WTC11 (cell line): ENCODE measurements at regions not wholly inside any gene's neighbourhood (a gene's known extent, or its start where the extent isn't known, plus 50 kb on each side); places are given as distances from the start of the nearest gene placed in this dataset.

Experiments used
- CREM ChIP-seq: sonication (generic); formaldehyde crosslinking; IDR thresholded peaks from 2 replicates; pipeline ENCODE4 v1.8.1; 2022; ENCODE audit warnings: mild to moderate bottlenecking, missing genetic modification reagents, moderate library complexity
- ETV6 ChIP-seq: sonication (generic); formaldehyde crosslinking; IDR thresholded peaks from 2 replicates; pipeline ENCODE4 v1.8.1; 2022; ENCODE audit warnings: mild to moderate bottlenecking, missing genetic modification reagents
- SP1 ChIP-seq: sonication (generic); formaldehyde crosslinking; conservative IDR thresholded peaks from 2 replicates; pipeline ENCODE4 v1.8.1; 2022; ENCODE audit warnings: missing genetic modification reagents
- TEAD4 ChIP-seq: sonication (generic); formaldehyde crosslinking; IDR thresholded peaks from 2 replicates; pipeline ENCODE4 v1.8.0; 2022; ENCODE audit warnings: mild to moderate bottlenecking, missing genetic modification reagents
- TF ChIP-seq, protein P1 (sequence below): sonication (generic); formaldehyde crosslinking; IDR thresholded peaks from 2 replicates; pipeline ENCODE4 v1.8.0; 2022; ENCODE audit warnings: mild to moderate bottlenecking, missing genetic modification reagents

DNA sequence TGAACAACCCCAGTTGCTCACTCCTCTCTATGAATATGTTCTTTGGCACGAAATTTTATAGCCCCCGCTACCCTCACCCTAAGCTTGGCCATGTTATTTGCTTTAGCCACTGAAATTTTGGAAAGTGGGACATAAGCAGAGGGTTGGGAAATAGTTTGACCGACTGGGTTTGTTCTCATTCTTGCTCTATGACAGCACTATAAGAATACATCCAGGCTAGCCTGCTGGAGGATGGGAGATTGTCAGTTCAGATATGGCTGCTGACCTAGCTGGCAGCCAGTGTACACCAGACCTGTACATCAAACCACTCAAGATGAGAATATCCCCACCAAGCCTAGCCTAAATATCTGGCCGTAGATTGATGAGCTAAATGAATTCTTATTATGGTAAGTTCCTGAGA, 298.1 kb downstream of the PDGFC start:
- TF ChIP-seq TEAD4 (CRISPR knock-in tag) = no peak
- no peak for TF ChIP-seq SP1 (CRISPR knock-in tag)
- TF ChIP-seq, protein P1, sequence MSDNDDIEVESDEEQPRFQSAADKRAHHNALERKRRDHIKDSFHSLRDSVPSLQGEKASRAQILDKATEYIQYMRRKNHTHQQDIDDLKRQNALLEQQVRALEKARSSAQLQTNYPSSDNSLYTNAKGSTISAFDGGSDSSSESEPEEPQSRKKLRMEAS (CRISPR knock-in tag) = no peak
- TF ChIP-seq CREM (CRISPR knock-in tag) = no peak
- no peak for TF ChIP-seq ETV6
